HCT116 (cell line): ENCODE measurements at regions not wholly inside any gene's neighbourhood (a gene's known extent, or its start where the extent isn't known, plus 50 kb on each side); places are given as distances from the start of the nearest gene placed in this dataset.

ENCODE experiments used
- CEBPB ChIP-seq: IDR thresholded peaks from 2 replicates; pipeline ENCODE4 v1.6.1; 2012; ENCODE audit warnings: low read depth
- CTCF ChIP-seq, 3 experiments: fragments of 200-600 bp in 1 of 3; sonication (generic) in 1 of 3; IDR thresholded peaks in 2 of 3; conservative IDR thresholded peaks in 1 of 3; 2 replicates each; pipeline ENCODE4 v1.5.1; 2012 to 2017; ENCODE audit warnings: low read depth in 2 of 3, low read length in 2 of 3, antibody characterized with exemption in 1 of 3, borderline replicate concordance in 1 of 3, control low read depth in 1 of 3, mild to moderate bottlenecking in 1 of 3, mixed read lengths in 1 of 3, mixed run types in 1 of 3, moderate library complexity in 1 of 3; ENCODE audit not compliant: insufficient read depth in 1 of 3
- EZH2 ChIP-seq: fragments of 200-600 bp; sonication (generic); IDR thresholded peaks from 2 replicates; pipeline ENCODE4 v1.6.1; 2017; ENCODE audit warnings: antibody characterized with exemption, mixed run types
- POLR2A ChIP-seq: IDR thresholded peaks from 2 replicates; pipeline ENCODE4 v1.7.0; 2011; ENCODE audit warnings: borderline replicate concordance; ENCODE audit not compliant: insufficient read depth, insufficient read length; ENCODE audit errors: extremely low read depth
- POLR2AphosphoS5 ChIP-seq: IDR thresholded peaks from 2 replicates; pipeline ENCODE4 v1.6.1; 2011; ENCODE audit warnings: mild to moderate bottlenecking, low read depth, low read length, moderate library complexity
- RAD21 ChIP-seq: IDR thresholded peaks from 2 replicates; pipeline ENCODE4 v1.6.1; 2012; ENCODE audit warnings: low read depth, mild to moderate bottlenecking
- SP1 ChIP-seq: IDR thresholded peaks from 2 replicates; pipeline ENCODE4 v1.6.1; 2012; ENCODE audit warnings: low read depth
- ZNF274 ChIP-seq: fragments of 200-500 bp; sonication (Bioruptor generic); IDR thresholded peaks from 2 replicates; pipeline ENCODE4 v1.6.1; 2014; ENCODE audit warnings: mild to moderate bottlenecking, low read depth, low read length, inconsistent platforms

- TF ChIP-seq POLR2A (no peak), SP1 (no peak), EZH2 (no peak), CTCF (IDR thresholded peaks at IDR 0.05 in 2 of 3, conservative IDR thresholded peaks at IDR 0.05 in 1 of 3; ENCODE audit: borderline replicate concordance in 1 of 3, insufficient read depth in 1 of 3, low read depth in 2 of 3, low read length in 2 of 3) (no peak), CEBPB (no peak), ZNF274 (no peak), POLR2AphosphoS5 (no peak), RAD21 (no peak)
These were observed 819.4 kb downstream of the DIPK2A start for GRCh38 chr3:144791034-144791433.
